H9 (cell line): ENCODE measurements at regions not wholly inside any gene's neighbourhood (a gene's known extent, or its start where the extent isn't known, plus 50 kb on each side); places are given as distances from the start of the nearest gene placed in this dataset.

Source experiments
- DNase-seq: peaks from one replicate; pipeline ENCODE4 v3.0.0-alpha.2; 2017
- H2AFZ ChIP-seq: one replicate; pipeline ENCODE4 v1.6.1; 2013; ENCODE audit warnings: mild to moderate bottlenecking, low read length, control low read depth, moderate library complexity
- H2AK5ac ChIP-seq: 2 replicates; pipeline ENCODE4 v1.6.1; 2013; ENCODE audit warnings: low read length, control low read depth, mixed read lengths; ENCODE audit not compliant: insufficient read length
- H2BK120ac ChIP-seq: one replicate; pipeline ENCODE4 v1.6.1; 2013; ENCODE audit warnings: low read depth, mild to moderate bottlenecking, low read length, control low read depth, inconsistent platforms; ENCODE audit not compliant: poor library complexity, severe bottlenecking
- H2BK12ac ChIP-seq: 2 replicates; pipeline ENCODE4 v1.6.1; 2013; ENCODE audit warnings: low read length, control low read depth, mixed read lengths, low read depth; ENCODE audit not compliant: insufficient read length
- H2BK15ac ChIP-seq: 2 replicates; pipeline ENCODE4 v1.6.1; 2013; ENCODE audit warnings: low read depth, low read length, control low read depth
- H2BK20ac ChIP-seq: one replicate; pipeline ENCODE4 v1.6.1; 2013; ENCODE audit warnings: low read depth, mild to moderate bottlenecking, low read length, control low read depth, inconsistent platforms; ENCODE audit not compliant: poor library complexity, severe bottlenecking
- H2BK5ac ChIP-seq: 2 replicates; pipeline ENCODE4 v1.6.1; 2013; ENCODE audit warnings: low read length, control low read depth, mixed read lengths; ENCODE audit not compliant: insufficient read length
- H3K14ac ChIP-seq: 2 replicates; pipeline ENCODE4 v1.6.1; 2013; ENCODE audit warnings: low read length, control low read depth; ENCODE audit not compliant: insufficient read depth
- H3K18ac ChIP-seq: 2 replicates; pipeline ENCODE4 v1.6.1; 2013; ENCODE audit warnings: low read depth, mild to moderate bottlenecking, mixed read lengths, low read length, control low read depth; ENCODE audit not compliant: insufficient read length
- H3K23ac ChIP-seq: 2 replicates; pipeline ENCODE4 v1.6.1; 2013; ENCODE audit warnings: low read length, control low read depth, mixed read lengths, low read depth; ENCODE audit not compliant: insufficient read length
- H3K23me2 ChIP-seq: 2 replicates; pipeline ENCODE4 v1.6.1; 2013; ENCODE audit warnings: low read depth, mild to moderate bottlenecking, mixed read lengths, low read length, control low read depth; ENCODE audit not compliant: insufficient read length, poor library complexity, severe bottlenecking
- H3K27ac ChIP-seq: 2 replicates; pipeline ENCODE4 v1.5.1; 2013; ENCODE audit warnings: low read length, control low read depth, mixed read lengths, low read depth; ENCODE audit not compliant: insufficient read length
- H3K27me3 ChIP-seq: 2 replicates; pipeline ENCODE4 v1.6.1; 2013; ENCODE audit warnings: low read length, control low read depth, inconsistent platforms; ENCODE audit not compliant: insufficient read depth
- H3K4ac ChIP-seq: 2 replicates; pipeline ENCODE4 v1.6.1; 2013; ENCODE audit warnings: low read depth, mild to moderate bottlenecking, control low read depth, inconsistent platforms, low read length, moderate library complexity
- H3K4me1 ChIP-seq: 2 replicates; pipeline ENCODE4 v1.6.1; 2013; ENCODE audit warnings: low read length, control low read depth, inconsistent platforms; ENCODE audit not compliant: insufficient read depth
- H3K4me2 ChIP-seq: 2 replicates; pipeline ENCODE4 v1.6.1; 2013; ENCODE audit warnings: low read length, control low read depth, mixed read lengths; ENCODE audit not compliant: insufficient read length, insufficient read depth
- H3K56ac ChIP-seq: 2 replicates; pipeline ENCODE4 v1.6.1; 2013; ENCODE audit warnings: low read depth, mild to moderate bottlenecking, mixed read lengths, low read length, control low read depth; ENCODE audit not compliant: insufficient read length
- H3K79me1 ChIP-seq: 2 replicates; pipeline ENCODE4 v1.6.1; 2013; ENCODE audit warnings: low read depth, mild to moderate bottlenecking, moderate library complexity, low read length, control low read depth, inconsistent platforms; ENCODE audit not compliant: insufficient read depth, poor library complexity, severe bottlenecking
- H3K79me2 ChIP-seq: 2 replicates; pipeline ENCODE4 v1.6.1; 2013; ENCODE audit warnings: low read length, control low read depth, inconsistent platforms; ENCODE audit not compliant: insufficient read depth
- H3K9ac ChIP-seq: 2 replicates; pipeline ENCODE4 v1.6.1; 2013; ENCODE audit warnings: low read length, control low read depth, mixed read lengths; ENCODE audit not compliant: insufficient read length; ENCODE audit errors: extremely low read depth
- H3K9me3 ChIP-seq: one replicate; pipeline ENCODE4 v1.6.1; 2013; ENCODE audit warnings: low read depth, low read length, inconsistent platforms; ENCODE audit not compliant: control insufficient read depth
- H3T11ph ChIP-seq: one replicate; pipeline ENCODE4 v1.6.1; 2013; ENCODE audit warnings: mild to moderate bottlenecking, low read length, control low read depth, inconsistent platforms
- H4K20me1 ChIP-seq: one replicate; pipeline ENCODE4 v1.6.1; 2013; ENCODE audit not compliant: control insufficient read depth, insufficient read length, insufficient read depth
- H4K5ac ChIP-seq: 2 replicates; pipeline ENCODE4 v1.6.1; 2013; ENCODE audit warnings: low read depth, mild to moderate bottlenecking, mixed read lengths, low read length, control low read depth; ENCODE audit not compliant: insufficient read length
- H4K8ac ChIP-seq: replicated peaks from 2 replicates; pipeline ENCODE4 v1.6.1; 2013; ENCODE audit warnings: low read length, control low read depth, mixed read lengths, low read depth; ENCODE audit not compliant: insufficient read length
- H4K91ac ChIP-seq: 2 replicates; pipeline ENCODE4 v1.6.1; 2013; ENCODE audit warnings: low read depth, mild to moderate bottlenecking, moderate library complexity, mixed read lengths, low read length, control low read depth; ENCODE audit not compliant: insufficient read length
- H3K27ac Mint-ChIP-seq, 3 experiments: 2 replicates in 2 of 3; 3 replicates in 1 of 3; pipeline ENCODE4 v1.8.0; 2020 to 2021; ENCODE audit warnings: mixed read lengths in 3 of 3, mild to moderate bottlenecking in 1 of 3, moderate library complexity in 1 of 3
- H3K27me3 Mint-ChIP-seq: 2 replicates; pipeline ENCODE4 v1.8.0; 2021; ENCODE audit warnings: low read depth, mild to moderate bottlenecking, moderate library complexity, mixed read lengths
- H3K36me3 Mint-ChIP-seq, 3 experiments: 2 replicates in 2 of 3; 3 replicates in 1 of 3; pipeline ENCODE4 v1.8.0; 2020 to 2021; ENCODE audit warnings: low read depth in 3 of 3, mixed read lengths in 3 of 3; ENCODE audit not compliant: insufficient read depth in 1 of 3
- H3K4me1 Mint-ChIP-seq, 2 experiments: 2 replicates each; pipeline ENCODE4 v1.8.0; 2020; ENCODE audit warnings: mixed read lengths in 2 of 2
- H3K4me3 Mint-ChIP-seq, 2 experiments: 2 replicates in 1 of 2; 3 replicates in 1 of 2; pipeline ENCODE4 v1.8.0; 2020 to 2021; ENCODE audit warnings: mild to moderate bottlenecking in 2 of 2, mixed read lengths in 2 of 2, moderate library complexity in 1 of 2
- H3K9me3 Mint-ChIP-seq, 2 experiments: 2 replicates in 1 of 2; 3 replicates in 1 of 2; pipeline ENCODE4 v1.8.0; 2020; ENCODE audit warnings: mild to moderate bottlenecking in 2 of 2, mixed read lengths in 2 of 2, moderate library complexity in 1 of 2
- WGBS: extraction: QIAGEN DNeasy Blood & Tissue Kit; methylation state at CpG from one replicate; pipeline ENCODE4 v1.1.7; 2013; ENCODE audit warnings: missing lambda C conversion rate, low lambda C conversion rate, mixed read lengths; ENCODE audit not compliant: insufficient read length; ENCODE audit errors: extremely low coverage; 5-methylcytosine and 5-hydroxymethylcytosine counted together
- TF ChIP-seq, protein P1 (sequence below): fragments of 200-600 bp; sonication (generic); conservative IDR thresholded peaks from 3 replicates; pipeline ENCODE4 v1.8.0; 2021; ENCODE audit warnings: antibody characterized with exemption, mild to moderate bottlenecking

DNA sequence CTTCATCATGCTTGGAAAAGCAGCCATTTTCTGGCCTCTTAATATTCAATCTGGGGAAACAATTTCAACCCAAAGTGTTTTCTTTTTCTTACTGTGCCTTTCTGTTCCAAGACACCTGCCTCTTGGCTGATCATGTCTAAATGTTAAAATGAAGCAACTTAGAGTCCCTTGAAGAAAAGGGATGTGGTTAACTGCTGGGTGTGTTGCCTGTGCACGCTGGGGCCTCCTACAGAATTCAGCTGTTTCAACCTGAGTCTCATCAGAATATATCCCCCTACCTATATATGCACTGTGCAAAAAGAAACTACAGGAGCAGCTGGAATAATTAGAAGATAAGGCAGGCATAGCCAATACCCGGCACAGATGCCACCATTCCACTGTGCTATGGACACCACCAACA is 222.0 kb downstream of the OMA1 start:
- no peaks in the 10 kb centered on the region for H3K23me2 ChIP-seq
- H3K9ac ChIP-seq: no peak overlapping the region
- H4K20me1 ChIP-seq: no peaks in the 10 kb centered on the region
- no CpG with 5 or more reads among the region's 2 CpGs for WGBS
- no peak overlapping the region for H3K4me2 ChIP-seq
- no peaks in the 10 kb centered on the region for H3K4me1 ChIP-seq
- peaks cover 3% of the 10 kb centered on the region; the same call in 1 of the 2 replicates for H3K27me3 Mint-ChIP-seq
- no peak overlapping the region for H3K4ac ChIP-seq
- peaks cover 17 to 32% of the 10 kb centered on the region in 2 experiments for H3K9me3 Mint-ChIP-seq
- no peak overlapping the region for H4K8ac ChIP-seq
- no peaks in the 10 kb centered on the region for H3K79me2 ChIP-seq
- no peak overlapping the region for H2BK12ac ChIP-seq
- no peak overlapping the region for H3K27ac Mint-ChIP-seq
- H3K27me3 ChIP-seq: no peaks in the 10 kb centered on the region
- H4K5ac ChIP-seq: no peak overlapping the region
- H2BK5ac ChIP-seq: no peak overlapping the region
- H3K36me3 Mint-ChIP-seq: peaks cover 8 to 22% (median 10%) of the 10 kb centered on the region in 3 experiments
- H3K4me3 Mint-ChIP-seq: no peak overlapping the region
- no peak overlapping the region for H2BK20ac ChIP-seq
- H3T11ph ChIP-seq: no peak overlapping the region
- H2AFZ ChIP-seq: no peak overlapping the region
- no peak overlapping the region for H3K27ac ChIP-seq
- no peak overlapping the region for H3K56ac ChIP-seq
- DNase-seq: no peak
- no peaks in the 10 kb centered on the region for H3K79me1 ChIP-seq
- H3K14ac ChIP-seq: no peak overlapping the region
- no peak overlapping the region for H2AK5ac ChIP-seq
- no peak overlapping the region for H4K91ac ChIP-seq
- no peak overlapping the region for H2BK120ac ChIP-seq
- TF ChIP-seq, protein P1, sequence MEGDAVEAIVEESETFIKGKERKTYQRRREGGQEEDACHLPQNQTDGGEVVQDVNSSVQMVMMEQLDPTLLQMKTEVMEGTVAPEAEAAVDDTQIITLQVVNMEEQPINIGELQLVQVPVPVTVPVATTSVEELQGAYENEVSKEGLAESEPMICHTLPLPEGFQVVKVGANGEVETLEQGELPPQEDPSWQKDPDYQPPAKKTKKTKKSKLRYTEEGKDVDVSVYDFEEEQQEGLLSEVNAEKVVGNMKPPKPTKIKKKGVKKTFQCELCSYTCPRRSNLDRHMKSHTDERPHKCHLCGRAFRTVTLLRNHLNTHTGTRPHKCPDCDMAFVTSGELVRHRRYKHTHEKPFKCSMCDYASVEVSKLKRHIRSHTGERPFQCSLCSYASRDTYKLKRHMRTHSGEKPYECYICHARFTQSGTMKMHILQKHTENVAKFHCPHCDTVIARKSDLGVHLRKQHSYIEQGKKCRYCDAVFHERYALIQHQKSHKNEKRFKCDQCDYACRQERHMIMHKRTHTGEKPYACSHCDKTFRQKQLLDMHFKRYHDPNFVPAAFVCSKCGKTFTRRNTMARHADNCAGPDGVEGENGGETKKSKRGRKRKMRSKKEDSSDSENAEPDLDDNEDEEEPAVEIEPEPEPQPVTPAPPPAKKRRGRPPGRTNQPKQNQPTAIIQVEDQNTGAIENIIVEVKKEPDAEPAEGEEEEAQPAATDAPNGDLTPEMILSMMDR: no peak
- no peaks in the 10 kb centered on the region for H3K9me3 ChIP-seq
- no peak overlapping the region for H3K23ac ChIP-seq
- H2BK15ac ChIP-seq: no peak overlapping the region
- peaks cover 0 to 11% of the 10 kb centered on the region in 2 experiments; a peak in 2 of 4 replicates for H3K4me1 Mint-ChIP-seq
- no peak overlapping the region for H3K18ac ChIP-seq
